ENCODE measurements at regions not wholly inside any gene's neighbourhood (a gene's known extent, or its start where the extent isn't known, plus 50 kb on each side); places are given as distances from the start of the nearest gene placed in this dataset.

DNA sequence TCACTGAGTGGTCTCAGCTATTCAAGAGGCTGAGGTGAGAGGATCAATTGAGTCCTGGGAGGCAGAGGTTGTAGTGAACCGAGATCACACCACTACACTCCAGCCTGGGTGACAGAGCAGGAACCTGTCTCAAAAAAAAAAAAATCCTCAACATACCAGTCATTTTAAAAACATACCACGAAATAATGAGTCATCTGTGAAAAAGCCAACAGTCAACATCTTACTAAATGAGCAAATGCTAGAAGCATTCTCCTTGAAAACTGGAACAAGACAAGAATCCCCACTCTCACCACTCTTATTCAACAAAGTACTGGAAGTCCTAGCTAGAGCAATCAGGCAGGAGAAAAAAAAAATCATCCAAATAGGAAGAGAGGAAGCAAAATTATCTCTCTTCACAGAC is 104.0 kb upstream of the ARHGEF9 start:
- TF ChIP-seq POLR2A (IDR thresholded peaks at IDR 0.05; ENCODE audit: low read depth) (no peak), EP300 (IDR thresholded peaks at IDR 0.05) (no peak)
- TF ChIP-seq, protein P1, sequence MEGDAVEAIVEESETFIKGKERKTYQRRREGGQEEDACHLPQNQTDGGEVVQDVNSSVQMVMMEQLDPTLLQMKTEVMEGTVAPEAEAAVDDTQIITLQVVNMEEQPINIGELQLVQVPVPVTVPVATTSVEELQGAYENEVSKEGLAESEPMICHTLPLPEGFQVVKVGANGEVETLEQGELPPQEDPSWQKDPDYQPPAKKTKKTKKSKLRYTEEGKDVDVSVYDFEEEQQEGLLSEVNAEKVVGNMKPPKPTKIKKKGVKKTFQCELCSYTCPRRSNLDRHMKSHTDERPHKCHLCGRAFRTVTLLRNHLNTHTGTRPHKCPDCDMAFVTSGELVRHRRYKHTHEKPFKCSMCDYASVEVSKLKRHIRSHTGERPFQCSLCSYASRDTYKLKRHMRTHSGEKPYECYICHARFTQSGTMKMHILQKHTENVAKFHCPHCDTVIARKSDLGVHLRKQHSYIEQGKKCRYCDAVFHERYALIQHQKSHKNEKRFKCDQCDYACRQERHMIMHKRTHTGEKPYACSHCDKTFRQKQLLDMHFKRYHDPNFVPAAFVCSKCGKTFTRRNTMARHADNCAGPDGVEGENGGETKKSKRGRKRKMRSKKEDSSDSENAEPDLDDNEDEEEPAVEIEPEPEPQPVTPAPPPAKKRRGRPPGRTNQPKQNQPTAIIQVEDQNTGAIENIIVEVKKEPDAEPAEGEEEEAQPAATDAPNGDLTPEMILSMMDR (IDR thresholded peaks at IDR 0.05): no peak
